ENCODE measurements at regions not wholly inside any gene's neighbourhood (a gene's known extent, or its start where the extent isn't known, plus 50 kb on each side); places are given as distances from the start of the nearest gene placed in this dataset.

DNA sequence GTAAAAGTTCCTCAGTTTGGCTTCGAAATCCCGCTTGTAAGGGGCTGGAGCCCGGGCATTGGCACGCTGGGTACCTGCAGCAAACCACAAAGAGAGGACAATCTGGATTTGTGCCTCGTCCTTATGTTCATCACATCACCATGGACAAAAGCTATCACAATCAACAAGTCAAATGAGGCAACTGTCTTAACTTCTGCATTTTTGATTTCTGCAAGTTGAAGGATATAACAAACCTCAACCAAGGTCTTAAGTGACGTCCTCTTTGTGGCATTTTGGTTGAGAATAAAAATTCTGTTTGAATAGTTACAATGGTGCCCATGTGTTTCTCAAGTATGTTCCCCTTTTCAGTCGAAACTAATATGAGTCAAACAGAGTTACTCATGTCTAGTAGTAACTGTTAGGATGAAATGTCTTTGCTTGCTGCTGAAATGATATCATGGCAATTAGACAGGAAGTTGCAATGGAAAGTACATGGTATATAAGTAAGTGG lies 70.8 kb upstream of the STK17B start:
- Mint-ChIP-seq H3K4me3 (peak overlapping the region; percentile 96), H3K27ac (peak overlapping the region; percentile 99), H3K27me3 (no peaks in the 10 kb centered on the region), H3K4me1 (ENCODE audit: low read depth in 2 of 2) (peaks cover 65 to 70% of the 10 kb centered on the region in 2 donors), H3K9me3 (peaks cover 4% of the 10 kb centered on the region), H3K36me3 (no peaks in the 10 kb centered on the region)
- ATAC-seq = peak; percentile 89 to 92
- no peak for DNase-seq (ENCODE audit: low spot score)

DNA sequence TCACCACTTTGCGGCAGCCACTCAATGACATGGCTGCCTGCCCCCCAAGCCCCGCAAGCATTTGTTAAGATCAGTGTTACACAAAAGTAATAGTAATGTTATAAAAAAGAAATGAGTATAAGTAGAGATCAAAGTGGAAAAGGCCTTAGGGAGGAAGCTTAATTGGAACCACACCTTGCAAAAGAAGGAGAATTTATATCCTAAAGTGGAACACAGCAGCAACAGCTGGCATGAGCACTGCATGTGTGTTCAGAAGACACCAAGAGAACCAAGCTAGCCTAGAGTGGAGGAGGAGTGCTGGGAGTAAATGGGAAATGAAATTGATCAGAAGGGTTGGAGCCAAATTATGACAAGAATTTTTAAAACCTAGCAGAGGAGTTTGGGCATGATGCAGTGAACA lies 73.1 kb upstream of the STK17B start:
- Mint-ChIP-seq H3K4me1 (ENCODE audit: low read depth in 2 of 2) (peaks cover 57 to 59% of the 10 kb centered on the region in 2 donors), H3K9me3 (peaks cover 2% of the 10 kb centered on the region), H3K27me3 (no peaks in the 10 kb centered on the region), H3K36me3 (no peaks in the 10 kb centered on the region), H3K4me3 (no peak overlapping the region), H3K27ac (peak overlapping the region; percentile 10 to 32)
- DNase-seq (ENCODE audit: low spot score) = no peak
- no peak for ATAC-seq

DNA sequence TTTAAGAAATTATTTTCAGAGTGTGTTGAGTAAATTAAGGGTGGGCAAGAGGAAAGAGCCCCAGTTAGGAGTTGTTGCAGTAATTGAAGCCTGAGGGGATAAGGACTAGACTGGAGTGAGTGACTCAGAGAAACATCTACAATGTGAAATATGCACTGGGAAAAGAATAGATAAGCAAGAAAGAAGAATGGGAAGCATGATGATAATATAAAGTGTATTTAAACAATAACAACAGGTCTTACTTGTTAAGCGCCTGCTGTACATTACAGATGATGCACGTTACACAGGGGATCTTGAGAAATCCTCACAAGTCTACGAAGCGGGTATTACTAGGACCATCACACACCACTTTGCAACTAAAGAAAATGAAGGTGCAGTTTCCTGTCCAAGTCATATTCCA lies 73.6 kb upstream of the STK17B start:
- peak overlapping the region; percentile 10 to 32 for H3K27ac Mint-ChIP-seq
- no peaks in the 10 kb centered on the region for H3K27me3 Mint-ChIP-seq
- no peaks in the 10 kb centered on the region for H3K36me3 Mint-ChIP-seq
- ATAC-seq (no peak), DNase-seq (ENCODE audit: low spot score) (no peak)
- H3K4me1 Mint-ChIP-seq (ENCODE audit: low read depth in 2 of 2) = peaks cover 56 to 59% of the 10 kb centered on the region in 2 donors
- no peak overlapping the region for H3K4me3 Mint-ChIP-seq
- peaks cover 2% of the 10 kb centered on the region for H3K9me3 Mint-ChIP-seq

DNA sequence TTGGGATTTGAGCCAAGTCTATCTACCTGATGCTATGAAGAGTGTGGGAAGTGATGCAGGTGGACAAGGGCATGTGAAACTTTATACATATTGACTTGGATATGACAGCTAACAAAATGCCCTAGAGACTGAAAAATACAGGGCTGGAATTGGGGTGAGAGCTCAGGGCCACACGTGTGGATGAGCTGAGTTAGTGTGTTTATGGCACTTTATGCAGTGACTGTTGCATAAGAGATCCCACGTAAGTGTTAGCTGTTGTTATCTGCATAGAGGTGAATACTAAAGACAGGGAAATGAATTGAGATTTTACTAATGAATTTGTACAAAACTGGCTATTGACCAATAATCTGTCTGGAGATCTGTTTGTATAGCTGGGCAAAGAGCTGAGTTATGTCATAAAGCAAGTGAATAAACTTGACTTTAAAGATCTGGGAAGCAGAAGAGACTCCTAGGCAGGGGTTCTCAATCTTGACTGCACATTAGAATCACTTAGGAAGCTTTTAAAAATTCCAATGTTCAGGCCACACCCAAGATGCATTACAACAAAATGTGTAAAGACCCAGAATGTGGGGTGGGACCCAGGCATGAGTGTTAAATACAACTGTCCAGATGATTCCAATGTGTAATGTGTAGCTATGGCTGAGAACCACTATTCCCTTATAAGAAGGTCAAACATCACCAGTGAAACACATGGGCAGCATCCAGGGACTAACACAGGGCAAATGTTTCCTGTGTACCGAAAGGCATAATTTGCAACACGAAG lies 74.2 kb upstream of the STK17B start:
- H3K27ac Mint-ChIP-seq = peak overlapping the region; percentile 4 to 57

DNA sequence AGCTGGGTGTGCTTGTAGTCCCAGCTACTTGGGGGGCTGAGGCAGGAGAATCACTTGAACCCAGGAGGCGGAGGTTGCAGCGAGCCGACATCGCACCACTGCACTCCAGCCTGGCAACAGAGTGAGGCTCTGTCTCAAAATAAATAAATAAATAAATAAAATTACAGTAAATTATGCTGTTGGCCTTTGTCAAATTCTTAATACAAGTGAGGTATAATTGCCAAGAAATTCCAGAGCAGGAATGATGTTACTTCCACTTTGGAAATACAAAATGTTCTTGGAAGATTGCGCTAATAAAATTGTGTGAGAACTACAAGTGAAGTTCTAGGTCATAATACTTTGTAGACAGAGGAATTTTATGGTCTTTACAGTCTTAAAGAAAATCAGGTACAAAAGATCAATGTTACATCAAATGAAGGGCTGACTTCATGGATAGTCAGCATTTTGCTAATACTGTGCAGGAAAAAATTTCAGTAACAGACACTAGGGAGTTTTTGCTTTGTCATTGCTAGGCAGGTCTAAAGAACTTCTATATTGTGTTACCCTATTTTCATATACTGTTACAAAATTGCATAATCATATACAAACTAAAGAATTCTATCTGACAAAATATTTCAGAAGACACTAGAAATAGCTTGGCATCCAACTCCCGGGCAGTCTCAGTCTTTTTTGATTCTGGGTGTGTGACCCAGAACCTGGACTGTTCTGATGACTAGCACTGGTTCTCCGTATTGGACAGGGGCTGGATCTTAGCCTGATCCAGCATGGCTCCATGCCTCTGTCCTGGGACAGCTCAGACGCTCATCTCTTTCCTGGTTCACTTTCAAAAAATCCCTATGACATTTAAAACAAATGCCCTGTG lies 76.0 kb upstream of the STK17B start:
- Mint-ChIP-seq H3K27me3 (no peaks in the 10 kb centered on the region), H3K27ac (peak overlapping the region; percentile 83 to 94), H3K9me3 (peaks cover 13% of the 10 kb centered on the region), H3K36me3 (peaks cover 9% of the 10 kb centered on the region), H3K4me1 (ENCODE audit: low read depth in 2 of 2) (peaks cover 57 to 60% of the 10 kb centered on the region in 2 donors), H3K4me3 (no peak overlapping the region)
- ATAC-seq = no peak
- DNase-seq (ENCODE audit: low spot score) = no peak

More for the DNA sequence above, 74.2 kb upstream of the STK17B start:
- no peak for DNase-seq (ENCODE audit: low spot score)
- ATAC-seq = no peak
- Mint-ChIP-seq H3K4me1 (ENCODE audit: low read depth in 2 of 2) (peaks cover 56 to 60% of the 10 kb centered on the region in 2 donors), H3K36me3 (no peaks in the 10 kb centered on the region), H3K4me3 (no peak overlapping the region), H3K9me3 (peaks cover 3% of the 10 kb centered on the region), H3K27me3 (no peaks in the 10 kb centered on the region)

DNA sequence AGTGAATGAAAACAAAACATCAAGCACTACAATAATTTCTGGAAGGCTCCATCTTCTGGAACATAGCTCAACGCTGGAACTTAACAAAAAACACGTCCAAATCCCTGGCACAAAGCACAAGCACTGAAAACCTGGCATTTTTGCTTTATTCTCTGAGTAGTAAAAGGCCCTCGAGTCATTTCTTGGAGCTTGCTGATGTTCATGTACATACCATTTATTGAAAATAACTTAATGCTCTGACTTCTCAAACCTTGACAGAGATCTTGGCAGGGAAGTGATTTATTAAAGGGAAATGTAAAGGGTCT lies 76.5 kb upstream of the STK17B start:
- Mint-ChIP-seq H3K4me1 (ENCODE audit: low read depth in 2 of 2) (peaks cover 61 to 64% of the 10 kb centered on the region in 2 donors), H3K9me3 (peaks cover 16% of the 10 kb centered on the region), H3K36me3 (peaks cover 11% of the 10 kb centered on the region), H3K27me3 (no peaks in the 10 kb centered on the region), H3K4me3 (peak overlapping the region; percentile 49), H3K27ac (peak overlapping the region; percentile 83 to 94)
- ATAC-seq (no peak), DNase-seq (ENCODE audit: low spot score) (no peak)

DNA sequence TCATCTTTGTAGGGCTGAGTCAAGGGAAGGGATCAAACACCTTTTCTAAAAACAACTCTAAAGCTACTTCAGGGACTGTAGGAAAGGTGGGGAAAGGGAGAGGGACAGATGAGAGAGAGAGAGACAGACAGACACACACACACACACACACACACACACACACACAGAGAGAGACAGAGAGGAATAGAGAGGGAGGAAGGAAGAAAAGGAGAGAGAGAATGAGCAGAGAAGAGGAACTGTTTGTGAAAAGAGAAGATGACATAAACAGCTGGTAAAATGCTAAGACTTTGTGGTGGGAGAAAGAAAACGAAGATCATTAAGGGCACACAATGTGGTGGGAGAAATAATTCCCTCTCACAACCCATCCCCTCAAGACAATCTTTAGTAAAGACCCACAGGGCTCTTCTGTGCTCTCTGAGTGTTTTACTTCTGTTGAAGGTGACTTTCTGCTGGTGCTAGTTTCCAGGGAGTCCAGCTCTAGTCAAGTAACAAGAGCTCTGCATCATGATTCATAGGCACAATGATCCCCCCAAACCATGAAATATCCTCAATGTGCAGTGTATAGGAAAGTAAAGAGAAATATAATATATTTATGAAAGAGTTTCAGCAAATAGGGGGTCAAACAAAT lies 77.2 kb upstream of the STK17B start:
- peaks cover 16% of the 10 kb centered on the region for H3K9me3 Mint-ChIP-seq
- H3K4me1 Mint-ChIP-seq (ENCODE audit: low read depth in 2 of 2) = peaks cover 68 to 70% of the 10 kb centered on the region in 2 donors
- DNase-seq (ENCODE audit: low spot score) = no peak
- peak overlapping the region; percentile 83 to 94 for H3K27ac Mint-ChIP-seq
- H3K27me3 Mint-ChIP-seq = no peaks in the 10 kb centered on the region
- peaks cover 11% of the 10 kb centered on the region for H3K36me3 Mint-ChIP-seq
- peak overlapping the region; percentile 49 for H3K4me3 Mint-ChIP-seq
- ATAC-seq = no peak

DNA sequence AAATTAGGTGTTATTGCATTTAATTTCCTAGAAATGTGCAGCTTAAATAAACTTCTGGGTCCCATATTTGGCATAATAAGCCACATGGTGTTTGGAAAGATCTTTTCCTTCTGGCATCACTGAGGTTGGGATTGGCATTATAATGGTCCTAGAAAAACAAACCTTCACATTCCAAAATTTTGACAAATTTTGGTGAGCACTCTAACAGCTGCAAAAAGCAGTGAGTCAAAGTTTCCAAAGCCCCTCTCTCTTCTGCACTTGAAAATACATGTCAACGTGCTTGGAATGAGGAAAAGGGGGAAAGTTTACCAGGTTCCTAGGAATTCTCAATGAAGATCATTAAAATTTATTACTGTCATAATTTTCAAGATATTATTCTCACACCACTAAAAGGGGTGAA lies 77.8 kb upstream of the STK17B start:
- peaks cover 11% of the 10 kb centered on the region for H3K36me3 Mint-ChIP-seq
- H3K4me1 Mint-ChIP-seq (ENCODE audit: low read depth in 2 of 2) = peaks cover 71 to 74% of the 10 kb centered on the region in 2 donors
- no peak for ATAC-seq
- H3K4me3 Mint-ChIP-seq = no peak overlapping the region
- H3K27me3 Mint-ChIP-seq = no peaks in the 10 kb centered on the region
- DNase-seq (ENCODE audit: low spot score) = no peak
- H3K9me3 Mint-ChIP-seq = peaks cover 16% of the 10 kb centered on the region
- peak overlapping the region; percentile 83 to 94 for H3K27ac Mint-ChIP-seq

DNA sequence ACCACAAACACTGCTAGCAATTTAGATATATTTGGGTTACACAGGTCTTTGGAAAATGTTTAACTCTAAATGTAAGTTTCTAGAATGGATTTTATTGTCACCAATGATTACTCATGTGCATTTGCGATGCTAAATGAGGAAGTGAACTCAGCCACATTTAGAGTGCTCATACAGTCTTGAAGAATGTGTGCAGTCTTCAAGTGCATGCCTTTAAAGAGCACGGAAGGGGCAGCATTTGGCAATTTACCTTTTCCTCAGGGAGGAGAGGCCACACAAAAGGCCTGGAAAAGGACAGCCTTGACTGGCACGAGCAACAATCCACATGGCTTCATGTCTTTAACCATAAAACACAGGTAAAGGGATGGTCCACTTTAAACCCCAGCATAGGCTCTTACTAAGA lies 78.5 kb upstream of the STK17B start:
- Mint-ChIP-seq H3K9me3 (peaks cover 16% of the 10 kb centered on the region), H3K27me3 (no peaks in the 10 kb centered on the region), H3K27ac (peak overlapping the region; percentile 83 to 94), H3K4me3 (peak overlapping the region; percentile 41), H3K4me1 (ENCODE audit: low read depth in 2 of 2) (peaks cover 67 to 69% of the 10 kb centered on the region in 2 donors), H3K36me3 (peaks cover 11% of the 10 kb centered on the region)
- no peak for DNase-seq (ENCODE audit: low spot score)
- ATAC-seq = no peak

DNA sequence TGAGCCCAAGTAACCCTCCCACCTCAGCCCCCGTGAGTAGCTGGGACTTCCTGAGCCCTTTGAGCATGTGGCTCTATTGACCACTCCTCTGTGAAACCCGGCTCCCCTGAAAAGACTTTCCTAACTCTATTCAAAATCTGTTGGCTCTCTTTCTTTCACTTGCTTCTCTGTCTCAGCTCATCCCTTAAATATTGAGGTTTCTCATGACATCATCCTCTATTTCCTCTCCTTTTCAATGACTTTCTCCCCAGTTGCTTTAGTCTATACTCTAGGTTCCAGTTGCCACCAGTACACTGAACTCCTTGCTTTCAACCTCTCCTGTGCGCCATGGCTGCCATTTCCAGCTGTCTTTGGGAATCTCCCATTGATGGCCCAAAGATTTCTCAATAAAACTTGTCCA lies 79.8 kb upstream of the STK17B start:
- Mint-ChIP-seq H3K4me3 (peak overlapping the region; percentile 15), H3K36me3 (peaks cover 11% of the 10 kb centered on the region), H3K9me3 (peaks cover 16% of the 10 kb centered on the region), H3K27ac (peak overlapping the region; percentile 83 to 94), H3K4me1 (ENCODE audit: low read depth in 2 of 2) (peaks cover 55 to 57% of the 10 kb centered on the region in 2 donors), H3K27me3 (no peaks in the 10 kb centered on the region)
- no peak for ATAC-seq
- DNase-seq (ENCODE audit: low spot score) = no peak

DNA sequence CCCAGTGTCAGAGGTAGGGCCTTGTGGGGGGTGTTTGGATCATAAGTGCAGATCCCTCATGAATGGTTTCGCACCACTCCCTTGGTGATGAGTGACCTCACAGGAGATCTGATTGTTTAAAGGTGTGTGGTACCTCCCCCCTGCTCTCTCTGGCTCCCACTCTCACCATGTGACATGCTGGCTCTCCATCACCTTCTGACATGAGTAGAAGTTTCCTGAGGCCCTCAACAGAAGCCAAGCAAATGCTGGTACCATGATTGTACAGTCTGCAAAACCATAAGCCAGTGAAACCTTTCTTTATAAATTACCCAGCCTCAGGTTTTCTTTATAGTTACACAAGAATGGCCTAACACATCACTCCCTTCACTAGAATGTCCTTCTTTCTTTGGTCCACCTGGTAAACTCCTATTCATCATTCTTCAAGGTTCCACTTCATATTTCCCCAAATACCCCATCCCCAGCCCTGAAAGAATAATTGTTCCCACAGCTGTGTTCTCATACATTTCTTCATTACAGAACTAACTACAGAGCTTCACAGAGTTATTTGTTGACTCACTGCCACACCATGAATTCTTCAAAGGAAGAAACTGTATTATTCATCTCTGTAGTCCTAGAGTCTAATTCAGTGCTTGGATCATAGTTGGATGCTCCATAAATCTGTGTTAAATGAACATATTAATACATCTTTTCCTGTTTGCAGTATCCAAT lies 81.2 kb upstream of the STK17B start:
- peaks cover 21% of the 10 kb centered on the region for H3K9me3 Mint-ChIP-seq
- H3K27me3 Mint-ChIP-seq = no peaks in the 10 kb centered on the region
- H3K4me3 Mint-ChIP-seq = peak overlapping the region; percentile 53
- peaks cover 17% of the 10 kb centered on the region for H3K36me3 Mint-ChIP-seq
- peak overlapping the region; percentile 83 to 94 for H3K27ac Mint-ChIP-seq
- DNase-seq (ENCODE audit: low spot score) = no peak
- ATAC-seq = peak; percentile 81
- peaks cover 63 to 66% of the 10 kb centered on the region in 2 donors for H3K4me1 Mint-ChIP-seq (ENCODE audit: low read depth in 2 of 2)

DNA sequence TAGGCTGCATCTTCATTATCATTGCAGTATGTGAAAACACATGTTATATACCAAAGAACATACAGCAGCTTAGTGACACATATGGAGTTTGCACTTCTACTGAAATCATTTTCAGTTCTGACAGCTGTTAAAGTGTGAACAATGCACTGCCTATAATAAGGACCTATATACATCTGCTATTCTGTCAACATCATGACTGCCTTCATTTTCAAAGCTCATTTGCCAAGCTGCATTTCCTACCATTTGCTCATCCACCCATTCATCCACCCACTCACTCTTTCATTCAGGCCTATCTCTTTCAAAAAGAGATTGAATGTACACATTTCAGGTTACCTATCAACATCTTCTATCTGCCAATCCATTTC lies 81.7 kb upstream of the STK17B start:
- Mint-ChIP-seq H3K4me3 (peak overlapping the region; percentile 53), H3K27me3 (no peaks in the 10 kb centered on the region), H3K27ac (peak overlapping the region; percentile 83 to 94), H3K36me3 (peaks cover 17% of the 10 kb centered on the region), H3K9me3 (peaks cover 21% of the 10 kb centered on the region), H3K4me1 (ENCODE audit: low read depth in 2 of 2) (peaks cover 62 to 67% of the 10 kb centered on the region in 2 donors)
- DNase-seq (ENCODE audit: low spot score) = no peak
- ATAC-seq = peak; percentile 82 to 88

DNA sequence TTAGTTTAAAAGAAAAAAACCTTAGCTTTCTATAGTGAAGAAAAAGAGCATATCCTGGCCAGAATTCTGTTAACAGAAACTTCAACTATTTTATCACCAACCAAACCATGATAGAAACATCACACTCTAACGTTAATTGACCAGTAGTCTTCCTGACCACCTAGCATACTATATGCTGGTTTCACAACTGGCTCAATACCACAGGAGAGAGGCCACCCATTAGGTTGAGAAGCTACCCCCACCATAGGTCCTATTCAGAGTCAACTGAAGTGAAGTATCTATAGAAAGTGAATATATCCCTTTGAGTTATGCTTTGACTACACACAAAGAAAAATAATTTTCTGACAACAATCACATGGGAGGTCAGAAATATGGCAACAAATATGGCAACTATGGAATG lies 85.2 kb upstream of the STK17B start:
- peak overlapping the region in 1 of 2 donors; percentile 77 for H3K27ac Mint-ChIP-seq
- no peak overlapping the region for H3K4me3 Mint-ChIP-seq
- H3K27me3 Mint-ChIP-seq = no peaks in the 10 kb centered on the region
- no peak for ATAC-seq
- no peak for DNase-seq (ENCODE audit: low spot score)
- peaks cover 55 to 63% of the 10 kb centered on the region in 2 donors for H3K4me1 Mint-ChIP-seq (ENCODE audit: low read depth in 2 of 2)
- peaks cover 12% of the 10 kb centered on the region for H3K36me3 Mint-ChIP-seq
- peaks cover 13% of the 10 kb centered on the region for H3K9me3 Mint-ChIP-seq

Data from natural killer cell treated with Interleukin-12 subunit alpha and Interleukin-12 subunit beta and Interleukin-15 and Interleukin-18, amount 100 ng/mL, for 72 hours (primary cell).